ENCODE measurements at regions not wholly inside any gene's neighbourhood (a gene's known extent, or its start where the extent isn't known, plus 50 kb on each side); places are given as distances from the start of the nearest gene placed in this dataset.

DNA sequence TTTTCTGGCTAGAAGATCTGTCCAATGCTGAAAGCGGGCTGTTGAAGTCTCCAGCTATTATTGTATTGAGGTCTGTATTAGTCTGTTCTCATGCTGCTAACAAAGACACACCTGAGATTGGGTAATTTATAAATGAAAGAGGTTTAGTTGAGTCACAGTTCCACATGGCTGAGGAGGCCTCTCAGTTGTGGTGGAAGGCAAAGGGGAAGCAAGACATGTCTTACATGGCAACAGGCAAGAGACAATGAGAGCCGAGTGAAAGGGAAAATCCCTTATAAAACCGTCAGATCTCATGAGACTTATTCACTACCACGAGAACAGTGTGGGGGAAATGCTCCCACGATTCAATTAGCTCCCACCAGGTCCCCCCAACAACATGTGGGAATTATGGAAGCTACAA, 980.4 kb downstream of the SLITRK5 start:
- TF ChIP-seq POLR2A (IDR thresholded peaks at IDR 0.05) = no peak
- no peak for TF ChIP-seq CTCF (IDR thresholded peaks at IDR 0.05)
